Thyroid gland (tissue), 4 donors: ENCODE measurements at regions not wholly inside any gene's neighbourhood (a gene's known extent, or its start where the extent isn't known, plus 50 kb on each side); places are given as distances from the start of the nearest gene placed in this dataset.

Experiments
- DNase-seq, 2 donors: peaks; one replicate each; pipeline ENCODE4 v3.0.0-alpha.2; 2019
- H3K27ac ChIP-seq, 3 donors: fragments of 200-600 bp; sonication (generic); 1 replicate in 2 of 3; 2 replicates in 1 of 3; pipeline ENCODE4 v1.5.1; 2016 to 2019; ENCODE audit warnings: mild to moderate bottlenecking in 1 of 3, moderate library complexity in 1 of 3
- H3K27me3 ChIP-seq: fragments of 200-600 bp; sonication (generic); one replicate; pipeline ENCODE4 v1.5.1; 2019
- H3K36me3 ChIP-seq, 2 donors: fragments of 200-600 bp; sonication (generic); one replicate each; pipeline ENCODE4 v1.5.1; 2016 to 2019
- H3K4me1 ChIP-seq, 2 donors: fragments of 200-600 bp; sonication (generic); one replicate each; pipeline ENCODE4 v1.5.1; 2017 to 2019
- H3K4me3 ChIP-seq, 3 donors: fragments of 200-600 bp; sonication (generic); replicated peaks in 1 of 3; 1 replicate in 2 of 3; 2 replicates in 1 of 3; pipeline ENCODE4 v1.5.1; 2016; ENCODE audit warnings: mild to moderate bottlenecking in 1 of 3
- H3K9me3 ChIP-seq: fragments of 200-600 bp; sonication (generic); one replicate; pipeline ENCODE4 v1.5.1; 2017
- CTCF ChIP-seq, 6 experiments: fragments of 200-600 bp in 3 of 6; fragments of 450-650 bp in 3 of 6; sonication (generic) in 3 of 6; IDR thresholded peaks; one replicate each; pipeline ENCODE4 v1.5.1; 2016 to 2019; ENCODE audit warnings: antibody characterized with exemption in 6 of 6, mild to moderate bottlenecking in 2 of 6, inconsistent platforms in 1 of 6, moderate library complexity in 1 of 6
- POLR2A ChIP-seq, 2 donors: fragments of 450-650 bp; IDR thresholded peaks; one replicate each; pipeline ENCODE4 v1.6.1; 2017; ENCODE audit warnings: antibody characterized with exemption in 2 of 2, mild to moderate bottlenecking in 2 of 2, moderate library complexity in 1 of 2
- WGBS, 2 donors: methylation state at CpG; one replicate each; pipeline ENCODE4 v1.1.5; 2017; 5-methylcytosine and 5-hydroxymethylcytosine counted together
- intact Hi-C: fragments of 100-400 bp; cut with DNase I; formaldehyde crosslinking; loops from one replicate; pipeline ENCODE4 v1.15.1; 2023

GRCh38 chr20:51176446-51176845 is 153.5 kb upstream of the KCNG1 start:
- Histone ChIP-seq H3K4me1 (no peaks in the 10 kb centered on the region), H3K9me3 (no peaks in the 10 kb centered on the region), H3K4me3 (no peak overlapping the region), H3K27me3 (no peaks in the 10 kb centered on the region), H3K36me3 (no peaks in the 10 kb centered on the region), H3K27ac (no peak overlapping the region)
- 78 to 84% methylated on average over 8 of the region's 8 CpGs for WGBS, 2 donors
- intact Hi-C loops: no loop called here
- no peak for TF ChIP-seq POLR2A (IDR thresholded peaks at IDR 0.05)
- TF ChIP-seq CTCF (IDR thresholded peaks at IDR 0.05): no peak
- DNase-seq: no peak

DNA sequence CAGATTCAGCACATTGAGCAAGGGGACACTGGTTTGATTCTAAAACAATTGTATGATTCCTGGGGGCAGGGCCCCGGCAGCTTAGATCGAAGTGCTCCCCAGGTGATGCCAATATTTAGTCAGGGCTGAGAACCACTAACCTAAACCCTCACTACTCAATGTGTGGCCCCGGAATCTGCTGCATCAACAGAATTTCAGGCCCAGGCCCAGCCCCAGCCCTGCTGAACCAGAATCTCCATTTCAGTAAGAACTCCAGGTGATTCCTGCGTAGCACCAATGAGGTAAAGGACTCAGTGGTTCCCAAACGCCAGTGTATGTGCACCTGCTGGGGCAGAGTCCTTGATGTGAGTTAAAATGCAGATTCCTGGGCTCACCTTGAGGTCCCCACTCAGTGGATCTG is 152.8 kb upstream of the KCNG1 start:
- no peak overlapping the region for H3K27ac ChIP-seq
- no peak for DNase-seq
- WGBS, 2 donors: 89 to 96% methylated on average over 5 of the region's 5 CpGs
- H3K9me3 ChIP-seq: no peaks in the 10 kb centered on the region
- intact Hi-C loops: no loop called here
- H3K36me3 ChIP-seq: no peaks in the 10 kb centered on the region
- no peaks in the 10 kb centered on the region for H3K27me3 ChIP-seq
- H3K4me1 ChIP-seq: no peaks in the 10 kb centered on the region
- H3K4me3 ChIP-seq: no peak overlapping the region
- TF ChIP-seq POLR2A (IDR thresholded peaks at IDR 0.05) (no peak), CTCF (IDR thresholded peaks at IDR 0.05) (no peak)

GRCh38 chr20:51175156-51175555 is 152.2 kb upstream of the KCNG1 start:
- Histone ChIP-seq H3K27ac (no peak overlapping the region), H3K4me1 (no peaks in the 10 kb centered on the region), H3K4me3 (no peak overlapping the region), H3K27me3 (no peaks in the 10 kb centered on the region), H3K9me3 (no peaks in the 10 kb centered on the region), H3K36me3 (no peaks in the 10 kb centered on the region)
- intact Hi-C loops: no loop called here
- TF ChIP-seq CTCF (IDR thresholded peaks at IDR 0.05): no peak
- no peak for TF ChIP-seq POLR2A (IDR thresholded peaks at IDR 0.05)
- DNase-seq: no peak
- 92 to 93% methylated on average over 10 of the region's 10 CpGs for WGBS, 2 donors

- DNase-seq: no peak
- WGBS, 2 donors: 86 to 92% methylated on average over 2 of the region's 2 CpGs
- intact Hi-C loops: no loop called here
- TF ChIP-seq POLR2A (IDR thresholded peaks at IDR 0.05): no peak
- no peak overlapping the region for H3K4me3 ChIP-seq
- H3K9me3 ChIP-seq: no peaks in the 10 kb centered on the region
- no peaks in the 10 kb centered on the region for H3K4me1 ChIP-seq
- H3K36me3 ChIP-seq: no peaks in the 10 kb centered on the region
- no peak overlapping the region for H3K27ac ChIP-seq
- no peaks in the 10 kb centered on the region for H3K27me3 ChIP-seq
These were observed 151.6 kb upstream of the KCNG1 start for GRCh38 chr20:51174536-51174935.

DNA sequence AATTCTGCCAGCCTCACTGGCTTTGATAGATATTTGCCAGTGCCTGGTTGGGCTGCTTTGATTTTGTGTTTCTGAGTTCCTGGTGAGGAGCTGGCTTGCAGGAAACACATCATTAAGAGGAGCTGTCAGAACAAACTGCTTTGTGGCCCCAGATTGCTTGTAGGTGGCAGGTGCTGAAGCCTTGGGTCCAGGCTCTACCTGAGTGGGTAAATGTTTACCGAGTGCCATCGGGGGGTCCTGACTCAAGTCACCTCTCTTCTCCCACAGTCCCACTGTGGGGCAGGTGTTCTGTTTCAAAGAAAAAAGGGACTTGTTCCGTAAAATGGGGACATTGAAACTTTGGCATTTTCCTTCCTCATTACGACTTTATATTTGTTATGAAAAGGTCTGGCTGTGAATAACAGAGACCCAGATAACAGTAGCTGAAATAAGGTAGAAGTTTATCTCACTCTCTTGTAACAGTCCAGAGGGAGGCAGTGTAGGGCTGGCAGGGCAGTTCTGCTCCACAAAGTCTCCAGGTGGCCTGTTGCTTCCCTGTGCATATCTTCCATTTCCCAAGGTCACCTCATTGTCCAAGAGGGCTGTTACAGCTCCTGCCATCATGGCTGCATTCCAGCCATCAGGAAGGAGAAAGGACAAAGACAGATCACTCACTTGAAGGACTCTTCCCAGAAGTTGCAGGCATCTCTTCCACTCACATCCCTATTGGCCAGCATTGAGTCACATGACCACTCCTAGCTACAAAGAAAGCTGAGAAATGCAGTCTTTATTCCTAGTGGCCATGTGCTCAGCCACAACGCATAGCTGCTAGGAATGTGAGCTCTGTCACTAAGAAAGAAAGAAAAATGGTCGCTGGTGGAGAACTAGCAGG is 149.9 kb upstream of the KCNG1 start:
- H3K9me3 ChIP-seq: no peaks in the 10 kb centered on the region
- 83 to 89% methylated on average over 6 of the region's 6 CpGs for WGBS, 2 donors
- H3K27ac ChIP-seq: no peak overlapping the region
- H3K4me3 ChIP-seq: no peak overlapping the region
- H3K36me3 ChIP-seq: no peaks in the 10 kb centered on the region
- intact Hi-C loops: no loop called here
- DNase-seq: no peak
- no peaks in the 10 kb centered on the region for H3K27me3 ChIP-seq
- TF ChIP-seq CTCF (IDR thresholded peaks at IDR 0.05): no peak
- TF ChIP-seq POLR2A (IDR thresholded peaks at IDR 0.05): no peak
- no peaks in the 10 kb centered on the region for H3K4me1 ChIP-seq
